ENCODE measurements at regions not wholly inside any gene's neighbourhood (a gene's known extent, or its start where the extent isn't known, plus 50 kb on each side); places are given as distances from the start of the nearest gene placed in this dataset.
A peak's percentile ranks its signal among the peaks of the same experiment; 100 is the strongest.
"Not testable (repeated sequence)": the region's sequence is repeated elsewhere in the genome, so short reads cannot be mapped to it uniquely, and the experiment has no call there.

GRCh38 chrX:140164391-140164790, 199.1 kb upstream of the CXorf66 start:
- DNase-seq (no peak), ATAC-seq (no peak)
- Mint-ChIP-seq H3K27ac (no peak overlapping the region), H3K9me3 (no peaks in the 10 kb centered on the region), H3K27me3 (no peaks in the 10 kb centered on the region), H3K4me1 (no peaks in the 10 kb centered on the region), H3K36me3 (ENCODE audit: low read depth) (no peaks in the 10 kb centered on the region), H3K4me3 (no peak overlapping the region)

- no peaks in the 10 kb centered on the region for H3K4me1 Mint-ChIP-seq
- H3K27me3 Mint-ChIP-seq = no peaks in the 10 kb centered on the region
- ATAC-seq (no peak), DNase-seq (no peak)
- H3K36me3 Mint-ChIP-seq (ENCODE audit: low read depth) = no peaks in the 10 kb centered on the region
- no peaks in the 10 kb centered on the region for H3K9me3 Mint-ChIP-seq
- no peak overlapping the region for H3K4me3 Mint-ChIP-seq
- H3K27ac Mint-ChIP-seq = no peak overlapping the region
Observed at GRCh38 chrX:140163371-140164159, 198.2 kb upstream of the CXorf66 start.

GRCh38 chrX:140157611-140158010, 192.3 kb upstream of the CXorf66 start:
- no peaks in the 10 kb centered on the region for H3K4me1 Mint-ChIP-seq
- no peaks in the 10 kb centered on the region for H3K36me3 Mint-ChIP-seq (ENCODE audit: low read depth)
- no peak for ATAC-seq
- no peaks in the 10 kb centered on the region for H3K27me3 Mint-ChIP-seq
- no peak for DNase-seq
- no peak overlapping the region for H3K27ac Mint-ChIP-seq
- H3K4me3 Mint-ChIP-seq = no peak overlapping the region
- H3K9me3 Mint-ChIP-seq = no peaks in the 10 kb centered on the region

GRCh38 chrX:140157143-140157542, 191.8 kb upstream of the CXorf66 start:
- Mint-ChIP-seq H3K4me1 (no peaks in the 10 kb centered on the region), H3K27me3 (no peaks in the 10 kb centered on the region), H3K4me3 (no peak overlapping the region), H3K27ac (no peak overlapping the region), H3K36me3 (ENCODE audit: low read depth) (no peaks in the 10 kb centered on the region), H3K9me3 (no peaks in the 10 kb centered on the region)
- no peak for DNase-seq
- ATAC-seq = no peak

GRCh38 chrX:140151316-140151715, 186.0 kb upstream of the CXorf66 start:
- H3K4me1 Mint-ChIP-seq = no peaks in the 10 kb centered on the region
- ATAC-seq = no peak
- no peak for DNase-seq
- H3K36me3 Mint-ChIP-seq (ENCODE audit: low read depth) = no peaks in the 10 kb centered on the region
- no peak overlapping the region for H3K27ac Mint-ChIP-seq
- H3K4me3 Mint-ChIP-seq = no peak overlapping the region
- no peaks in the 10 kb centered on the region for H3K9me3 Mint-ChIP-seq
- no peaks in the 10 kb centered on the region for H3K27me3 Mint-ChIP-seq

GRCh38 chrX:140149761-140150160, 184.4 kb upstream of the CXorf66 start:
- Mint-ChIP-seq H3K27ac (no peak overlapping the region), H3K4me3 (no peak overlapping the region), H3K36me3 (ENCODE audit: low read depth) (no peaks in the 10 kb centered on the region), H3K4me1 (no peaks in the 10 kb centered on the region), H3K27me3 (no peaks in the 10 kb centered on the region), H3K9me3 (no peaks in the 10 kb centered on the region)
- DNase-seq = no peak
- no peak for ATAC-seq

- no peak for ATAC-seq
- peak; percentile 10 for DNase-seq
- no peak overlapping the region for H3K27ac Mint-ChIP-seq
Observed at GRCh38 chrX:140141444-140142029, 176.2 kb upstream of the CXorf66 start.

GRCh38 chrX:140138492-140138891, 173.2 kb upstream of the CXorf66 start:
- H3K4me1 Mint-ChIP-seq; DNase-seq; H3K4me3 Mint-ChIP-seq; ATAC-seq; H3K9me3 Mint-ChIP-seq; H3K27me3 Mint-ChIP-seq; H3K36me3 Mint-ChIP-seq (ENCODE audit: low read depth); H3K27ac Mint-ChIP-seq: not testable (repeated sequence)

More at GRCh38 chrX:140141444-140142029, 176.2 kb upstream of the CXorf66 start:
- Mint-ChIP-seq H3K36me3 (ENCODE audit: low read depth) (no peaks in the 10 kb centered on the region), H3K9me3 (no peaks in the 10 kb centered on the region), H3K4me3 (no peak overlapping the region), H3K27me3 (no peaks in the 10 kb centered on the region), H3K4me1 (no peaks in the 10 kb centered on the region)

GRCh38 chrX:140138065-140138464, 172.7 kb upstream of the CXorf66 start:
- not testable (repeated sequence) for H3K4me3 Mint-ChIP-seq; H3K27ac Mint-ChIP-seq; ATAC-seq; H3K36me3 Mint-ChIP-seq (ENCODE audit: low read depth); DNase-seq; H3K27me3 Mint-ChIP-seq; H3K9me3 Mint-ChIP-seq; H3K4me1 Mint-ChIP-seq

GRCh38 chrX:140132937-140133336, 167.6 kb upstream of the CXorf66 start:
- ATAC-seq (no peak), DNase-seq (no peak)
- no peak overlapping the region for H3K4me3 Mint-ChIP-seq
- H3K9me3 Mint-ChIP-seq = peaks cover 3% of the 10 kb centered on the region
- no peaks in the 10 kb centered on the region for H3K36me3 Mint-ChIP-seq (ENCODE audit: low read depth)
- H3K27ac Mint-ChIP-seq = no peak overlapping the region
- no peaks in the 10 kb centered on the region for H3K27me3 Mint-ChIP-seq
- H3K4me1 Mint-ChIP-seq = no peaks in the 10 kb centered on the region

GRCh38 chrX:140123446-140123845, 158.1 kb upstream of the CXorf66 start:
- Mint-ChIP-seq H3K4me3 (no peak overlapping the region), H3K27ac (no peak overlapping the region), H3K36me3 (ENCODE audit: low read depth) (no peaks in the 10 kb centered on the region), H3K4me1 (no peaks in the 10 kb centered on the region), H3K9me3 (no peaks in the 10 kb centered on the region), H3K27me3 (peaks cover 2% of the 10 kb centered on the region)
- DNase-seq = no peak
- no peak for ATAC-seq

GRCh38 chrX:140114059-140114458, 148.7 kb upstream of the CXorf66 start:
- not testable (repeated sequence) for H3K4me1 Mint-ChIP-seq, H3K27ac Mint-ChIP-seq, H3K27me3 Mint-ChIP-seq

GRCh38 chrX:140110081-140110650, 144.8 kb upstream of the CXorf66 start:
- Mint-ChIP-seq H3K9me3 (peaks cover 4% of the 10 kb centered on the region), H3K27ac (no peak overlapping the region), H3K27me3 (no peaks in the 10 kb centered on the region), H3K36me3 (ENCODE audit: low read depth) (no peaks in the 10 kb centered on the region), H3K4me3 (no peak overlapping the region), H3K4me1 (no peaks in the 10 kb centered on the region)
- no peak for ATAC-seq
- no peak for DNase-seq

More at GRCh38 chrX:140114059-140114458, 148.7 kb upstream of the CXorf66 start:
- ATAC-seq; H3K36me3 Mint-ChIP-seq (ENCODE audit: low read depth); DNase-seq; H3K4me3 Mint-ChIP-seq; H3K9me3 Mint-ChIP-seq: not testable (repeated sequence)

- Mint-ChIP-seq H3K9me3 (no peaks in the 10 kb centered on the region), H3K27me3 (no peaks in the 10 kb centered on the region), H3K4me1 (no peaks in the 10 kb centered on the region), H3K27ac (no peak overlapping the region), H3K4me3 (no peak overlapping the region), H3K36me3 (ENCODE audit: low read depth) (no peaks in the 10 kb centered on the region)
- ATAC-seq (no peak), DNase-seq (no peak)
Observed at GRCh38 chrX:140104760-140105159, 139.4 kb upstream of the CXorf66 start.

- no peaks in the 10 kb centered on the region for H3K9me3 Mint-ChIP-seq
- H3K27me3 Mint-ChIP-seq = peaks cover 2% of the 10 kb centered on the region
- H3K4me3 Mint-ChIP-seq = no peak overlapping the region
- H3K27ac Mint-ChIP-seq = no peak overlapping the region
- no peaks in the 10 kb centered on the region for H3K4me1 Mint-ChIP-seq
- H3K36me3 Mint-ChIP-seq (ENCODE audit: low read depth) = no peaks in the 10 kb centered on the region
- no peak for DNase-seq
- ATAC-seq = no peak
Observed at GRCh38 chrX:140099221-140099620, 133.9 kb upstream of the CXorf66 start.

All from activated naive CD8-positive, alpha-beta T cell treated with anti-CD3 and anti-CD28 coated beads, Interleukin-2, amount 50 U/mL, for 24 hours (primary cell).